SK-N-SH (cell line): ENCODE measurements at regions not wholly inside any gene's neighbourhood (a gene's known extent, or its start where the extent isn't known, plus 50 kb on each side); places are given as distances from the start of the nearest gene placed in this dataset.

Experiments
- CTCF ChIA-PET: fragments of 300-600, 350-600 bp; formaldehyde crosslinking; extraction: SDS; loops from one replicate; lab custom pipeline; 2021; lab: Yijun Ruan, JAX
- POLR2A ChIA-PET: fragments of 350-600 bp; sonication (Branson Sonifier 250); formaldehyde crosslinking; extraction: SDS; loops from one replicate; lab custom pipeline; 2020; ENCODE audit warnings: antibody characterized with exemption, inconsistent platforms; lab: Yijun Ruan, JAX
- DNase-seq: peaks from one replicate; pipeline ENCODE4 v3.0.0; 2012
- H2AFZ ChIP-seq: fragments of 200-600 bp; sonication (generic); 2 replicates; pipeline ENCODE4 v1.8.1; 2016; ENCODE audit warnings: antibody characterized with exemption, mild to moderate bottlenecking, low read depth
- H3F3A ChIP-seq: fragments of 200-600 bp; sonication (generic); replicated peaks from 2 replicates; pipeline ENCODE3; 2016; ENCODE audit warnings: antibody characterized with exemption, mild to moderate bottlenecking; ENCODE audit not compliant: insufficient read depth
- H3K27ac ChIP-seq, 2 experiments: fragments of 200-500 bp in 1 of 2; fragments of 200-600 bp in 1 of 2; sonication (Bioruptor generic) in 1 of 2; sonication (generic), shearing (Covaris generic) in 1 of 2; 2 replicates each; pipeline versions ENCODE4 v1.5.1 to v1.6.1; 2014 to 2016; ENCODE audit warnings: low read depth in 2 of 2, inconsistent platforms in 1 of 2, low read length in 1 of 2, mild to moderate bottlenecking in 1 of 2, mixed read lengths in 1 of 2
- H3K27me3 ChIP-seq: fragments of 200-600 bp; sonication (generic), shearing (Covaris generic); 2 replicates; pipeline ENCODE4 v1.6.1; 2016; ENCODE audit warnings: mixed run types; ENCODE audit not compliant: insufficient read depth
- H3K36me3 ChIP-seq, 2 experiments: fragments of 200-500 bp in 1 of 2; fragments of 200-600 bp in 1 of 2; sonication (Bioruptor generic) in 1 of 2; sonication (generic) in 1 of 2; replicated peaks in 1 of 2; 2 replicates each; pipeline versions ENCODE3 to v1.5.1; 2014 to 2016; ENCODE audit warnings: low read length in 1 of 2, mild to moderate bottlenecking in 1 of 2; ENCODE audit not compliant: insufficient read depth in 2 of 2, control insufficient read depth in 1 of 2
- H3K4me1 ChIP-seq, 2 experiments: fragments of 200-500 bp in 1 of 2; fragments of 200-600 bp in 1 of 2; sonication (Bioruptor generic) in 1 of 2; sonication (generic), shearing (Covaris generic) in 1 of 2; 2 replicates each; pipeline versions ENCODE4 v1.5.1 to v1.6.1; 2014 to 2016; ENCODE audit warnings: low read depth in 1 of 2, low read length in 1 of 2, mixed run types in 1 of 2; ENCODE audit not compliant: insufficient read depth in 2 of 2, control insufficient read depth in 1 of 2
- H3K4me2 ChIP-seq: fragments of 200-600 bp; sonication (generic), shearing (Covaris generic); 2 replicates; pipeline ENCODE4 v1.6.1; 2017; ENCODE audit warnings: mixed run types
- H3K4me3 ChIP-seq, 2 experiments: fragments of 200-500 bp in 1 of 2; fragments of 200-600 bp in 1 of 2; sonication (Bioruptor generic) in 1 of 2; sonication (generic), shearing (Covaris generic) in 1 of 2; 2 replicates each; pipeline versions ENCODE4 v1.5.1 to v1.8.1; 2014 to 2016; ENCODE audit warnings: low read depth in 2 of 2, inconsistent platforms in 1 of 2, low read length in 1 of 2, mild to moderate bottlenecking in 1 of 2, mixed read lengths in 1 of 2, moderate library complexity in 1 of 2
- H3K79me2 ChIP-seq: fragments of 200-600 bp; sonication (generic); 2 replicates; pipeline ENCODE4 v1.8.1; 2017; ENCODE audit warnings: mild to moderate bottlenecking; ENCODE audit not compliant: insufficient read depth
- H3K9ac ChIP-seq: fragments of 200-600 bp; sonication (generic); 2 replicates; pipeline ENCODE4 v1.6.1; 2017; ENCODE audit warnings: mixed run types
- H3K9me2 ChIP-seq: fragments of 200-600 bp; sonication (generic); 2 replicates; pipeline ENCODE4 v1.6.1; 2017; ENCODE audit warnings: mixed run types
- H3K9me3 ChIP-seq: fragments of 200-600 bp; sonication (generic); 2 replicates; pipeline ENCODE4 v1.6.1; 2017; ENCODE audit warnings: mixed run types, mild to moderate bottlenecking, moderate library complexity
- H4K20me1 ChIP-seq: fragments of 200-600 bp; sonication (generic); 2 replicates; pipeline ENCODE4 v1.6.1; 2017; ENCODE audit warnings: mild to moderate bottlenecking, mixed run types; ENCODE audit not compliant: insufficient read depth
- CTCF ChIP-seq: fragments of 200-600 bp; sonication (generic); IDR thresholded peaks from 2 replicates; pipeline ENCODE4 v1.6.1; 2017; ENCODE audit warnings: antibody characterized with exemption, mild to moderate bottlenecking, moderate library complexity
- EP300 ChIP-seq, 2 experiments: IDR thresholded peaks; 2 replicates each; pipeline versions ENCODE4 v1.4.0 to v1.6.1; 2012; ENCODE audit warnings: borderline replicate concordance in 1 of 2, low read depth in 1 of 2, low read length in 1 of 2
- EZH2phosphoT487 ChIP-seq: fragments of 200-600 bp; sonication (generic); IDR thresholded peaks from 2 replicates; pipeline ENCODE4 v1.6.1; 2017; ENCODE audit warnings: low read depth, mixed run types, mild to moderate bottlenecking, antibody characterized with exemption, moderate library complexity, borderline replicate concordance
- FOSL2 ChIP-seq: IDR thresholded peaks from 2 replicates; pipeline ENCODE4 v1.4.0; 2012; ENCODE audit warnings: low read depth, mild to moderate bottlenecking, moderate library complexity, borderline replicate concordance
- FOXJ3 ChIP-seq: sonication (generic); formaldehyde crosslinking; IDR thresholded peaks from 2 replicates; pipeline ENCODE4 v1.5.1; 2020; ENCODE audit warnings: mild to moderate bottlenecking, missing genetic modification reagents
- FOXM1 ChIP-seq: IDR thresholded peaks from 2 replicates; pipeline ENCODE4 v1.4.0; 2012; ENCODE audit warnings: low read depth, mild to moderate bottlenecking
- GABPA ChIP-seq: IDR thresholded peaks from 2 replicates; pipeline ENCODE4 v1.4.0; 2012; ENCODE audit warnings: low read depth, mild to moderate bottlenecking
- IRF3 ChIP-seq: fragments of 150-350 bp; IDR thresholded peaks from 2 replicates; pipeline ENCODE4 v1.6.1; 2016; ENCODE audit warnings: mild to moderate bottlenecking, low read depth, low read length
- MAX ChIP-seq: IDR thresholded peaks from 2 replicates; pipeline ENCODE4 v1.4.0; 2012; ENCODE audit warnings: low read depth
- MXI1 ChIP-seq: IDR thresholded peaks from 2 replicates; pipeline ENCODE4 v1.6.1; 2012; ENCODE audit warnings: mild to moderate bottlenecking, low read depth, low read length, improper control_type of control experiment
- NRF1 ChIP-seq: IDR thresholded peaks from 2 replicates; pipeline ENCODE4 v1.6.1; 2012; ENCODE audit warnings: low read depth, mild to moderate bottlenecking, low read length
- POLR2AphosphoS5 ChIP-seq: IDR thresholded peaks from 2 replicates; pipeline ENCODE4 v1.6.1; 2012; ENCODE audit warnings: low read depth, low read length
- RAD21 ChIP-seq: IDR thresholded peaks from 2 replicates; pipeline ENCODE4 v1.6.1; 2012; ENCODE audit warnings: mild to moderate bottlenecking, low read length
- REST ChIP-seq: IDR thresholded peaks from 2 replicates; pipeline ENCODE4 v1.6.1; 2012; ENCODE audit warnings: mild to moderate bottlenecking, low read depth, low read length, moderate library complexity
- SIN3A ChIP-seq: IDR thresholded peaks from 2 replicates; pipeline ENCODE4 v1.6.1; 2012; ENCODE audit warnings: low read depth, mild to moderate bottlenecking, low read length, moderate library complexity, borderline replicate concordance
- TAF1 ChIP-seq: IDR thresholded peaks from 2 replicates; pipeline ENCODE4 v1.6.1; 2012; ENCODE audit warnings: low read depth, mild to moderate bottlenecking, low read length, moderate library complexity, borderline replicate concordance
- TCF12 ChIP-seq: IDR thresholded peaks from 2 replicates; pipeline ENCODE4 v1.4.0; 2012
- TEAD4 ChIP-seq: IDR thresholded peaks from 2 replicates; pipeline ENCODE4 v1.4.0; 2012; ENCODE audit warnings: mild to moderate bottlenecking, borderline replicate concordance; ENCODE audit not compliant: insufficient read depth
- ZBTB33 ChIP-seq: IDR thresholded peaks from 2 replicates; pipeline ENCODE4 v1.4.0; 2012; ENCODE audit warnings: low read depth, borderline replicate concordance
- WGBS: methylation state at CpG from one replicate; pipeline ENCODE4 v1.1.6; 2017; ENCODE audit warnings: low lambda C conversion rate; 5-methylcytosine and 5-hydroxymethylcytosine counted together

GRCh38 chr1:63126104-63126503 lies 196.3 kb upstream of the FOXD3 start:
- Histone ChIP-seq H3K9ac (no peak overlapping the region), H3K36me3 (no peaks in the 10 kb centered on the region), H4K20me1 (no peaks in the 10 kb centered on the region), H3K27me3 (no peaks in the 10 kb centered on the region), H3K27ac (no peak overlapping the region), H2AFZ (no peak overlapping the region), H3K9me2 (no peaks in the 10 kb centered on the region), H3K79me2 (no peaks in the 10 kb centered on the region), H3K4me3 (no peak overlapping the region), H3K9me3 (no peaks in the 10 kb centered on the region)
- WGBS = 77% methylated on average over 3 of the region's 3 CpGs
- ChIA-PET POLR2A (no interaction called here), CTCF (interaction anchor here (1.0 to 1.4 kb wide), 2 partner anchors 10 to 23 kb away, joined by 5 to 7 read pairs; no protein-coding TSS in a partner anchor)
- DNase-seq = no peak
- no peak for TF ChIP-seq EP300 (IDR thresholded peaks at IDR 0.05; ENCODE audit: borderline replicate concordance in 1 of 2, low read depth in 1 of 2, low read length in 1 of 2)
- TF ChIP-seq REST = no peak
- TF ChIP-seq TEAD4 = no peak
- no peak for TF ChIP-seq FOXM1
- TF ChIP-seq, all 33 proteins: peak for 0
- peaks cover 15% of the 10 kb centered on the region for H3F3A ChIP-seq
- no peak overlapping the region for H3K4me2 ChIP-seq
- peaks cover 0 to 6% of the 10 kb centered on the region in 2 experiments; a peak in 3 of 4 replicates for H3K4me1 ChIP-seq

GRCh38 chr1:63127376-63127775 lies 195.0 kb upstream of the FOXD3 start:
- H3F3A ChIP-seq = peaks cover 15% of the 10 kb centered on the region
- DNase-seq = no peak
- H3K4me3 ChIP-seq = no peak overlapping the region
- no peaks in the 10 kb centered on the region for H3K27me3 ChIP-seq
- no peaks in the 10 kb centered on the region for H3K9me3 ChIP-seq
- 60% methylated on average over 5 of the region's 5 CpGs for WGBS
- H3K9me2 ChIP-seq = no peaks in the 10 kb centered on the region
- H4K20me1 ChIP-seq = no peaks in the 10 kb centered on the region
- no peaks in the 10 kb centered on the region for H3K79me2 ChIP-seq
- no peak overlapping the region for H3K27ac ChIP-seq
- peaks cover 0 to under 1% of the 10 kb centered on the region in 2 experiments; a peak in 2 of 4 replicates for H3K4me1 ChIP-seq
- H3K9ac ChIP-seq = no peak overlapping the region
- no peaks in the 10 kb centered on the region for H3K36me3 ChIP-seq
- no peak overlapping the region for H3K4me2 ChIP-seq
- POLR2A ChIA-PET = no interaction called here
- CTCF ChIA-PET = interaction anchor here (1.5 kb wide), 1 partner anchor 286 kb away, joined by 5 read pairs; no protein-coding TSS in a partner anchor
- no peak overlapping the region for H2AFZ ChIP-seq
- TF ChIP-seq FOSL2 (no peak), SIN3A (no peak), ZBTB33 (no peak), IRF3 (no peak), EP300 (IDR thresholded peaks at IDR 0.05; ENCODE audit: borderline replicate concordance in 1 of 2, low read depth in 1 of 2, low read length in 1 of 2) (no peak), GABPA (no peak), FOXJ3 (CRISPR knock-in tag) (no peak), RAD21 (no peak), MAX (no peak), NRF1 (no peak), TCF12 (no peak), MXI1 (no peak), TAF1 (no peak), EZH2phosphoT487 (no peak), POLR2AphosphoS5 (no peak), CTCF (no peak)
